Vagina (tissue), 2 donors: ENCODE measurements at regions not wholly inside any gene's neighbourhood (a gene's known extent, or its start where the extent isn't known, plus 50 kb on each side); places are given as distances from the start of the nearest gene placed in this dataset.

Experiments
- DNase-seq, 2 donors: peaks; one replicate each; pipeline ENCODE4 v3.0.0-alpha.2; 2017; ENCODE audit errors: extremely low spot score in 2 of 2
- H3K27ac ChIP-seq: fragments of 200-600 bp; sonication (generic); one replicate; pipeline ENCODE4 v1.5.1; 2019
- H3K27me3 ChIP-seq: fragments of 200-600 bp; sonication (generic); one replicate; pipeline ENCODE4 v1.5.1; 2019
- H3K36me3 ChIP-seq, 2 donors: fragments of 200-600 bp; sonication (generic); one replicate each; pipeline ENCODE4 v1.5.1; 2017 to 2019
- H3K4me1 ChIP-seq: fragments of 200-600 bp; sonication (generic); one replicate; pipeline ENCODE4 v1.5.1; 2019
- H3K4me3 ChIP-seq, 2 donors: fragments of 200-600 bp; sonication (generic); 1 replicate in 1 of 2; 2 replicates in 1 of 2; pipeline ENCODE4 v1.5.1; 2016 to 2019
- H3K9me3 ChIP-seq: fragments of 200-600 bp; sonication (generic); one replicate; pipeline ENCODE4 v1.5.1; 2019
- POLR2A ChIP-seq, 2 donors: fragments of 450-650 bp; IDR thresholded peaks; one replicate each; pipeline ENCODE4 v1.6.1; 2017; ENCODE audit warnings: antibody characterized with exemption in 2 of 2, mild to moderate bottlenecking in 2 of 2, moderate library complexity in 2 of 2
- POLR2AphosphoS5 ChIP-seq, 2 donors: sonication (generic); formaldehyde crosslinking; IDR thresholded peaks; one replicate each; pipeline ENCODE4 v1.9.0; 2017; ENCODE audit warnings: antibody characterized with exemption in 2 of 2, mild to moderate bottlenecking in 2 of 2, low read depth in 1 of 2; ENCODE audit not compliant: insufficient read depth in 1 of 2
- intact Hi-C: fragments of 100-400 bp; cut with DNase I; formaldehyde crosslinking; loops from one replicate; pipeline ENCODE4 v1.15.1; 2023
- TF ChIP-seq, protein P1 (sequence below), 3 experiments: fragments of 450-650 bp in 2 of 3; fragments of 200-600 bp in 1 of 3; sonication (generic) in 1 of 3; IDR thresholded peaks; one replicate each; pipeline ENCODE4 v1.5.1; 2017 to 2019; ENCODE audit warnings: antibody characterized with exemption in 3 of 3, mild to moderate bottlenecking in 2 of 3, moderate library complexity in 2 of 3

DNA sequence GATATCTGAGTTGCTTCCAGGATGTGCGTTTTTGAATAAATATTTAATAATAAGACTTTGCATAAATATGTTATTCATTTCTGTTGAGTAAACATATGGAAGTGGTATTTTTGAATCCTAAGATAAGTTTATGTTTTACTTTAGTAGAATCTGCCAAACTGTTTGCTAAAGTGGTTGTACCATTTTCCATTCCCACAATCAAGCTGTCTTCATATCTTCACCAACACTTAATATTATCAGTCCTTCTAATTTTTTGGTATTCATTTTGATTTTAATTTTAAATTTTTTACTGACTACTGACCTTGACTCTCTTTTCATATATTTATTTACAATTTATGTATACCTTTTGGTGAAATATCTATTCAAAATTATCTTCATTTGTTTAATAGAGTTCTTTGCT, 293.9 kb upstream of the PTCHD4 start:
- no peaks in the 10 kb centered on the region for H3K4me1 ChIP-seq
- no peaks in the 10 kb centered on the region for H3K9me3 ChIP-seq
- DNase-seq, result no peak
- no peak for TF ChIP-seq POLR2A (IDR thresholded peaks at IDR 0.05)
- TF ChIP-seq, protein P1, sequence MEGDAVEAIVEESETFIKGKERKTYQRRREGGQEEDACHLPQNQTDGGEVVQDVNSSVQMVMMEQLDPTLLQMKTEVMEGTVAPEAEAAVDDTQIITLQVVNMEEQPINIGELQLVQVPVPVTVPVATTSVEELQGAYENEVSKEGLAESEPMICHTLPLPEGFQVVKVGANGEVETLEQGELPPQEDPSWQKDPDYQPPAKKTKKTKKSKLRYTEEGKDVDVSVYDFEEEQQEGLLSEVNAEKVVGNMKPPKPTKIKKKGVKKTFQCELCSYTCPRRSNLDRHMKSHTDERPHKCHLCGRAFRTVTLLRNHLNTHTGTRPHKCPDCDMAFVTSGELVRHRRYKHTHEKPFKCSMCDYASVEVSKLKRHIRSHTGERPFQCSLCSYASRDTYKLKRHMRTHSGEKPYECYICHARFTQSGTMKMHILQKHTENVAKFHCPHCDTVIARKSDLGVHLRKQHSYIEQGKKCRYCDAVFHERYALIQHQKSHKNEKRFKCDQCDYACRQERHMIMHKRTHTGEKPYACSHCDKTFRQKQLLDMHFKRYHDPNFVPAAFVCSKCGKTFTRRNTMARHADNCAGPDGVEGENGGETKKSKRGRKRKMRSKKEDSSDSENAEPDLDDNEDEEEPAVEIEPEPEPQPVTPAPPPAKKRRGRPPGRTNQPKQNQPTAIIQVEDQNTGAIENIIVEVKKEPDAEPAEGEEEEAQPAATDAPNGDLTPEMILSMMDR (IDR thresholded peaks at IDR 0.05), result no peak
- no peak for TF ChIP-seq POLR2AphosphoS5 (IDR thresholded peaks at IDR 0.05; ENCODE audit: insufficient read depth in 1 of 2, low read depth in 1 of 2)
- H3K27ac ChIP-seq, result no peak overlapping the region
- no peaks in the 10 kb centered on the region for H3K27me3 ChIP-seq
- H3K4me3 ChIP-seq, result no peak overlapping the region
- no peaks in the 10 kb centered on the region for H3K36me3 ChIP-seq
- intact Hi-C loops, result no loop called here

DNA sequence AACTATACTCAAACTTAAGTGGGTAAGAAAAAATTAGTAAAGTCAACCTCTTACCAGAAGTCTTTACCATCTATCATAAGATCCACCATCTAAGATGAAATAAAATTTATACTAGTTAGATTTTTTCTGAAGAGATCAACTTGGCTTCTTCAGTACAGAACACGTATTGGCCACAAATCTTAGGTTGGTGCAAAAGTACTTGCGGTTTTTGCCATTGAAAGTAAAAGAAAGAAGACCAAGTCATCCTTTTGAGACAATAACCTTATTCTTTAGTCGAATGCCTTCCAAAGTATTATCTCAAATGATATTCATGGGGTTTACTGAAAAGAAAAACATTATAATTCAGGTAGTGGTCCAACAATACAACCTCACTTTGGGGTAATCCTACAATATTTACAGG, 292.6 kb upstream of the PTCHD4 start:
- no peaks in the 10 kb centered on the region for H3K4me1 ChIP-seq
- no peak for TF ChIP-seq POLR2A (IDR thresholded peaks at IDR 0.05)
- TF ChIP-seq, protein P1 (IDR thresholded peaks at IDR 0.05), result no peak
- no peak for TF ChIP-seq POLR2AphosphoS5 (IDR thresholded peaks at IDR 0.05; ENCODE audit: insufficient read depth in 1 of 2, low read depth in 1 of 2)
- no peaks in the 10 kb centered on the region for H3K27me3 ChIP-seq
- no peaks in the 10 kb centered on the region for H3K9me3 ChIP-seq
- H3K27ac ChIP-seq, result no peak overlapping the region
- no peak overlapping the region for H3K4me3 ChIP-seq
- intact Hi-C loops, result no loop called here
- no peak for DNase-seq
- no peaks in the 10 kb centered on the region for H3K36me3 ChIP-seq

DNA sequence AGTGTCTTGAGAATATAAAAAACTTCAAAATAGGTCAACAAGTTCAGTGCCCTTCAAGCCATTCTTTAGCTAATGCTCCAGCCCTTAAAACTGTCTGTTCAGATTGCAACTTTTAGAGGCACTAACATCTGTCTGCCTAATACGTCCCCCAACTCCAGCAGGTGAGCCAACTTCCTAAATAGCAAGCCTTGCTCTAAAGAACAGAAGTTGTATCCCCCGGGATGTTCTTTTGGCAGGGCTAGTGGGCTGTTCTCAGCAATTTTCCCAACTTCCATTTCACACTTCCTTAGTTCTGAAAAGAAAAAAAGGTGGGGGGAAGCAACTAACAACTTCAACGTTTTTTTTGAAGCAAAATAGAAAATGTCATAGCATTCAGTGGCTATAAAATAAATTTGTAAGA, 290.0 kb upstream of the PTCHD4 start:
- Histone ChIP-seq H3K36me3 (no peaks in the 10 kb centered on the region), H3K4me3 (no peak overlapping the region)
- TF ChIP-seq POLR2A (IDR thresholded peaks at IDR 0.05) (no peak), POLR2AphosphoS5 (IDR thresholded peaks at IDR 0.05; ENCODE audit: insufficient read depth in 1 of 2, low read depth in 1 of 2) (no peak)
- TF ChIP-seq, protein P1 (IDR thresholded peaks at IDR 0.05), result no peak

DNA sequence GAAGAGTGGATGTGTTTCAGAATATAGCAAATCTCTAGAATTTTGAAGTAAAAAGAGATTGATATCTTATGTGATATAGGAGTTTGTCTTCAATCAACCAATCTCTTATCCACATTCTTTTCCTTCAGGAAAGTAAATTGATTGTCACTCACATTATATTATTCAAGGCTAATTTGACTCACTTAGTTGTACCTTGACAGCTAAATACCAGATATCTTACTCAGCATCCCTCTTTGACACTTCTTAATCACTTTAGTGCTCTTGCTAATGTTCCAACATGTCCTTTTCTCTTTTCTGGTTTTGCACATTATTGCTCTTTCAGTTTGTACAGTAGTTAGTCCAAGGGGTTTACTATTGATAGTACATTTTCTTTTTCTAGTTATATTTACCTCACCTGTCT, 286.9 kb upstream of the PTCHD4 start:
- Histone ChIP-seq H3K27me3 (no peaks in the 10 kb centered on the region), H3K27ac (no peak overlapping the region), H3K4me3 (no peak overlapping the region), H3K4me1 (no peaks in the 10 kb centered on the region), H3K9me3 (no peaks in the 10 kb centered on the region), H3K36me3 (no peaks in the 10 kb centered on the region)
- TF ChIP-seq POLR2A (IDR thresholded peaks at IDR 0.05) (no peak), POLR2AphosphoS5 (IDR thresholded peaks at IDR 0.05; ENCODE audit: insufficient read depth in 1 of 2, low read depth in 1 of 2) (no peak)
- TF ChIP-seq, protein P1 (IDR thresholded peaks at IDR 0.05), result no peak
- no peak for DNase-seq
- intact Hi-C loops, result no loop called here

More for the DNA sequence above, 290.0 kb upstream of the PTCHD4 start:
- no peak for DNase-seq
- Histone ChIP-seq H3K27me3 (no peaks in the 10 kb centered on the region), H3K27ac (no peak overlapping the region), H3K4me1 (no peaks in the 10 kb centered on the region), H3K9me3 (no peaks in the 10 kb centered on the region)
- intact Hi-C loops, result no loop called here

DNA sequence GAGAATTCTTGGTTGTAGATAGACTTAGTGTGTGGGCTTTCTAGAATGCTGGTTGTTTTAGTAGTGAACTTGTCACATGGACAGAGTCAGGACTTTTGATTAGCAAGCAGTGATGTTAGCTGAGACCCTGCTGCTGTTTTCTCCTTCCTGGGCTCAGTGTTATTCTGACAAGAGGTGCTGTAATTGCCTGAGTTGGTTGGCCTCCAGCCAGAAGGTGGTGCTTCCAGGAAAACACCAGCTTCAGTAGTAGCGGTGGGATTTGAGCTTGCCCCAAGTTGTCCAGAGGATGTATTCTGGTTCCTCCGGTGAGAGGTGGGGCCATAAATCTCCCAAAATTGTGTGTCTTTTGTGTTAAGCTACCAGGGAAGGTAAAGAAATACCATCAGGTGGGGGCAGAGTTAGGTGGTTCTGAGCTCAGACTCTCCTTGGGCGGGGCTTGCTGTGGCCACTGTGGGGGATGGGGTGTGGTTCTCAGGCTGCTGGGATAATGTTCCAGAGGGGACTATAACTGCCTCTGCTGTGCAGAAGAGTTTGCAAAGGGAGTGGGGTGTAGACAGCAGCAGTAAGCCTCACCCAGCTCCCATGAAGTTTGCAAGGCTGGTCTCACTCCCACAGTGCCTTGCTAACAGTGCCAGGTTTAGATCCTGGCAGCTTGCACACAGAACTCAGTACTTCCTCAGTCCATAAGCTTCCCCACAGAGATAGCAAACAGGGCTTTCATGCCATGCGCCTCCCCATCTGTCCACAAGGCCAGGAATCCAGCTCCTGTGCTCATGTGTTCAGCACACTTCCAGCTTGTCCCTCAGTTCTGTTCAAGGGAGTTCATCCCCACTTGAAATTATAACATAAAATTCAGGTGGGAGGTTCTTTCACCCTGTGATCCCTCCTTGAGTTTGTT, 278.4 kb upstream of the PTCHD4 start:
- no peaks in the 10 kb centered on the region for H3K27me3 ChIP-seq
- intact Hi-C loops, result no loop called here
- TF ChIP-seq POLR2AphosphoS5 (IDR thresholded peaks at IDR 0.05; ENCODE audit: insufficient read depth in 1 of 2, low read depth in 1 of 2), result no peak
- TF ChIP-seq POLR2A (IDR thresholded peaks at IDR 0.05), result no peak
- TF ChIP-seq, protein P1 (IDR thresholded peaks at IDR 0.05), result no peak
- H3K4me3 ChIP-seq, result no peak overlapping the region
- DNase-seq, result no peak
- no peaks in the 10 kb centered on the region for H3K9me3 ChIP-seq
- no peaks in the 10 kb centered on the region for H3K36me3 ChIP-seq
- H3K27ac ChIP-seq, result no peak overlapping the region
- no peaks in the 10 kb centered on the region for H3K4me1 ChIP-seq
